ENCODE measurements at regions not wholly inside any gene's neighbourhood (a gene's known extent, or its start where the extent isn't known, plus 50 kb on each side); places are given as distances from the start of the nearest gene placed in this dataset.
"Not testable (repeated sequence)": the region's sequence is repeated elsewhere in the genome, so short reads cannot be mapped to it uniquely, and the experiment has no call there.

DNA sequence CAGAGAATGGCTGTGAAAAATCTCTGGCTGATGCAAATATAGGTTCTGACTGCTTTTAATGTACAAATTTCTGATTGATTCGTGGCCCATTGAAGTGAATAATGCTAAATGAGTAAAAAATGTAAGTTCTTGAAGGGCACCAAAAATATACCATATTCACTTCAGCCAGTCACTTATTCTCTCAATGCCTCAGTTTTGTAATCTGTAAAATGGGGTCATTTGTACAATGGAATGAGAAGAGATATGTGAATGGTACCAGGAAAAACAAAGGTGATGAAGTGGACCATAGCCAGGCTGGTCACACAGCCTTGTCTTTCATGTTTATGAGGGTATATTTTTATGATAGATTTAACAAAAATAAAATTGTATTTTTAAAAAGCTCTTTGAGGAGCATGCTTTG lies 441.2 kb upstream of the NR3C2 start:
- no peak for FAIRE-seq

DNA sequence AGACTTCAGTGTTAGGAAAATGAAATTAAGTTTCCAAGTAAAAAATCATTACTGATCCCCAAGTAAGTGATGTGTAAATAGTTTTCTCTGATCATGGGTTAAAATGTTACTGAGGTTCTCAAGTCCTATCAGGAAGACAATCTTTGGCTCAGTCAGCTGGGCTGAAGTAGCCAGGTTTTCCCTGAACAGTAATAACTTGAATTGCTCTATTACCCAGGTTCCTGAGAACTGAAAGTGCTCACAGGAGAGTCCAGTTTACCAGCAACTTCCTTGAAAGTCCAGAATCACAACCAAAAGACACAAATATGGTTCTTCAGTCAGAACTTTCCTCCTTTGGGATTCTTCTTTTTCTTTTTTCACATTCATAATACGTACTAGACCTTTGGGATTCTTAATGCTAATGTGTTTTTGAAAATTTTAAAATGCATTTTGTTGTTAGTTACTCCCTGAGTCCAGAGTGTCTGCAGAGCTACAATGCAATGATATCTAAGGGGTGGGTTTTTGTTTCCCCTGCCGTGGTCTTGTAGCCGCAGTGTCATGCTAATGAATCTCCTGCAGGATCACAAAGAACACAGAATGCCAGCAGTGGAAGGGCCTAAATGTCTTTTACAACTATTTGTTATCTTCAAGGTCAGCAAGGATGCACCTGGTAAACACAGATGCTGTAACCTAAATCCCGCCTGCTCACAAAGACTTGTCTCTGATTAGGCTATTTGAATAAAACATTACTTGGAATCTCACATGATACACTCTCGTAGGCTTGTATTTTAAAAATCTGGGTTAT lies 439.8 kb upstream of the NR3C2 start:
- FAIRE-seq (no peak), DNase-seq (ENCODE audit: low spot score) (no peak)

More for the DNA sequence above, 441.2 kb upstream of the NR3C2 start:
- DNase-seq (ENCODE audit: low spot score) = no peak

- FAIRE-seq (no peak), DNase-seq (ENCODE audit: low spot score) (no peak)
Measured at GRCh38 chr4:148874331-148874730, 432.1 kb upstream of the NR3C2 start.

DNA sequence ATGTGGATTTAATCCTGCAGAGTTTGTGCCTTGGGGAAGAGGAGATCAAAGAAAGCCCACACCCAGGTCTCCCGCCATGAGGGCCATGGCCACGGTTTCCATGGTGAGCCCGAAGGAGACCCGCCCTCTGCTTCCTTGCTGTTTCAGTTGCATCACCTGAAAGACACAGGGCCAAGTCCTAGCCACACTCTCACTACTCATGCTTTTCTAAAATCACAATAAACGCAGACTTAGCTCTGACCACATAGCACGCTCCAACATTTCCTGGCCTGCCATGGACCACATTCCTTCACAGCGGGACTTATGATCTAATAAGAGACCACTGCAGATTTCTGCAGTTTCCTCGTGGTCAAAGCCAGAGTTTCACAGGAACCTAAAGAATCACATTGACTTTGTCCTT lies 426.0 kb upstream of the NR3C2 start:
- FAIRE-seq (no peak), DNase-seq (ENCODE audit: low spot score) (no peak)

- FAIRE-seq = no peak
Measured at GRCh38 chr4:148866666-148867065, 424.5 kb upstream of the NR3C2 start.

DNA sequence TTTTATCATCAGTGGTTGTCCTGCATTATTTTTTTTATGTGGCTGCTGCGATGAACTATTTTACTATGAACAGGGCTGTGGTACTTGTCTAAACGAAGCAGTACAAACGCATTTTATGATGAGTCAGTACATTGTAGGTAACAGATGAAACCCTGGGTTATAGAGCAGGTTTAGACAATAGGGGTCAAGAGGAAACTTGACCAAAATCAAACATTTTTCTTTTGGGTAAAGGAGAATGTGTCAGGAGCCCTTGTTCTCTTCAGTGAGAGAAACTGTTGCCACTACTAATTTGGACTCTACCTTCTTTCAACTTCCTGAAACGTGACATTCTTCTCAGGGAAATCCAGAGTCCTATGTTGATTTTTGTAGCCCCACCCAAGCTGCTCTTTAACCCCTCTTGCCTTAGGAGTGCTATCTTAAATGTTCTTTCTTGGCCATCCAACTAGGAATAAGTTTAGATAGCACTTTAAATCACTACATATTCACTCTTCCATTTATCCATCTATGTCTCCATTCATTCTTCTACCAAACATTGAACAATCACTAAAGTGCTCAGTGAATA lies 415.8 kb upstream of the NR3C2 start:
- FAIRE-seq (no peak), DNase-seq (ENCODE audit: low spot score) (no peak)

More at GRCh38 chr4:148866666-148867065, 424.5 kb upstream of the NR3C2 start:
- no peak for DNase-seq (ENCODE audit: low spot score)

- no peak for FAIRE-seq
- DNase-seq (ENCODE audit: low spot score) = no peak
Measured at GRCh38 chr4:148857239-148857972, 415.2 kb upstream of the NR3C2 start.

DNA sequence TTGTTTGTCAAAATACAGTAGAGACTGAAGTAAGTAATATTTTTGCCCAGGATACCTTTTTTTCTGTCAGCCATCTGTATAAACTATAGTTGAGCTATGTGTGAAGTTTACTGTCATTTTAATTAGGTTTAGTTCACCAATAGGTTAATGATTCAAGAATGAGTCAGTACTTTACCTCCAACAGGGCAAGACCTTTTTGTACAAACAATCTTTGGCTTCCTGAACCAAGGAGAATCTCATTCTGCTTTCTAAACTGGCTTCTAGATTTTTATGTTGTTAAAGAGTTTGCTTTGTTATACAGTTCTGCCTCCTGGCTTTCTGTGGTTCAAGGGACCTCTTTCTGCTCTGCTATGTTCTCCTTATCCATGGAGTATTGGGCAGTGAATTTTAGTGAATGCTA lies 412.0 kb upstream of the NR3C2 start:
- FAIRE-seq (no peak), DNase-seq (ENCODE audit: low spot score) (no peak)

GRCh38 chr4:148852092-148852699 lies 410.0 kb upstream of the NR3C2 start:
- FAIRE-seq = no peak
- DNase-seq (ENCODE audit: low spot score) = no peak

DNA sequence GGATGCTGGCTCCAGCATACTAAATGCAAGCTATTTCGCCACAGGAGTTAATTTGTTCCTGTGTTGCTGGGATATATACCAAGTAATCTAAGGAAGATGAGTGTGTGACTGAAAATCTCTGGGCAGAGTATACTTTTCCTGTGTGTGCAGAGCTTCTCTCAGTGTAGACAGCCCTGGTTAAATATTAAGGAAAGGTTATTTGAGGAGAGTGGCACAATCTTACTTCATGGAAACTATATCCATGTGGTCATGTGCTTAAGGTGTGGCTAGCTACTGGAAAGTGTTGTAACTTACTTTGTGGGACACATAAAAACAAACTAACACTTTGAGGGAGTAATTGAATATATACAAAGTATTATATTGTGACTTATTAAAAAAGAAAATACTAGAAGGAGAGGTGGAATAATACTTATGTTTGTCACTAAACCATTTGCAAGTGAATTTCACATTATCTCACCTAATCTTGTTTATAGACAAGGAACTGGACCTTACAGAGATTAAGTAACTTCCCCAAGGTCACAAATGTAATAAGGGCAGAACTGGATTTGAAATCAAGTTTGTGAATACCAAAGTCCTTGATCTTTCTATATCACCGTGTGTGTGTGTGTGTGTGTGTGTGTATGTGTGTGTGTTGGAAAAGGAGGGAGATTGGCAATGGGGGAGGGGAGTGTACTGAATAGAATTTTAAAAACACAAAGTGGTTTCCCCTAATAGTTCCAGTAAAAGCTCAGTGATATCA lies 408.2 kb upstream of the NR3C2 start:
- FAIRE-seq (no peak), DNase-seq (ENCODE audit: low spot score) (no peak)

- FAIRE-seq (no peak), DNase-seq (ENCODE audit: low spot score) (no peak)
Measured at GRCh38 chr4:148849581-148849980, 407.4 kb upstream of the NR3C2 start.

DNA sequence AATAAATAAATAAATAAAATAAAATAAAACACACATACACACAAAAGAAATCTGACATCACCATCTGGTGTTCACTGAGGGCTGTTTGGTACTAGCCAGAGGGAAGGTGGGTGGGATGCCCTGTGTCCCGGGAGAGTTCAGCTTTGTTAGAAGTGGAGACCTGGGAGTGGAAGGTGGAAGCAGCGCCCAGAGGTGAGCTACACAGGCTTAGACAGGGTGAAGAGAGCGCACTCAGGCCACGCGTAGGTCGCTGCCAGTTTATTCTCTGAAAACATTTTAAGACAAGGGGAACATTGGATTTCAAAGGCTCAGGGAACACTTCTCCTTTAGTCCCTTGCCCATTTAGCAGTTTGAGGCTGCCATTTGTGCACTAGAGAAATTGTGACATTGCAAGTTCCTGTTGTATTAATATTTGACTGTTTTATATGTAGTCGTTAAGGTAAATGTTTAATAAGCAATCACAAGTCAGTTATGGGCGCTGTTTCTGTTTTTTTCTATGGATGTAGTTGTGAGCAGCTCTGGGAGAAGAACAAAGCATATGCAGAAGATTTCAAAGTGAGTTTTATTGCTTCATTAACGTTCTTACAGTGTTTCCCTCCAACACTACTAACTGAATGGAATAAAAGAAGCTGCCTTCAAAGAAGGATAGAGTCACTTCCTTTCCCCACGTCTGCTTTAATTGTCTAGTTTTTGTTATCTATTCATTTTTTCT lies 405.5 kb upstream of the NR3C2 start:
- no peak for DNase-seq (ENCODE audit: low spot score)
- no peak for FAIRE-seq

DNA sequence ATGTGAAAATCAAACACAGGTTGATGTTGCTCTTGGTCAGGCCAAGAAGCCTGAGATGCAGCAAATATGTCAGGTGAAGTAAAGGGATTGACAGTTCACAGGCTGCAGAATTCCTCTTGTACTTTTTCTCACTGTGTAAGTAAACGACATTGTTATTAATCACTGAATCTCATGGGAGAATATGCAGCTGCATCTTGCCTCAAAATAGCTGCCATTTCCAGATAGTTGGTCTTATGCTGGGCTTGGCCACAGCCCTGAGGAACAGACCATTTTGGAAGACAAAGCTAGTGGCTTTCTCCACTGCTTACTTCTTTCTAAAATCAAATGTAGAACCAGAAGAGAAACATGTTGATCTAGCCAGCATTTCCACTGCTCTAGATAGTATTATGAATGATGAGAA lies 403.4 kb upstream of the NR3C2 start:
- FAIRE-seq (no peak), DNase-seq (ENCODE audit: low spot score) (no peak)

- FAIRE-seq = no peak
- no peak for DNase-seq (ENCODE audit: low spot score)
Measured at GRCh38 chr4:148843625-148844024, 401.4 kb upstream of the NR3C2 start.

DNA sequence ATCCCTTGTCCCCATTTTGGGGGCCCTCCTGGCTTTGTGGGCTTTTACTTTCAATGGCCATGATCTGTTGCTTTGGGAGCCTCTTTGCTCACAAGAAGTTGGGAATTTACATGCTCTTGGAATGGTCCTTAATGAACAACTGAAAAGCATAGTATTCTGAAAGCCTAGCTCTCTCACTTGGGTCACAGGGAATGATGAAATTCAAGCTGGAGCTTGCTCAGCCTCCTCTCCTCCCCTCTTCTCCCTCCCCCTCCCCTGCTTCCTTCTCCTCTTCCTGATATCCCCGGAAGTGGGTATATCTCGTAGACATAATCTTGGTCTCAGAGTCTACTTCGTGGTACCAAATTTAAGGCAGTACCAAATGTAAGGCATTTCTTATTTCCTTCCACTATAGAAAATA lies 400.6 kb upstream of the NR3C2 start:
- FAIRE-seq (no peak), DNase-seq (ENCODE audit: low spot score) (no peak)

- DNase-seq (ENCODE audit: low spot score); FAIRE-seq: not testable (repeated sequence)
Measured at GRCh38 chr4:148837571-148837970, 395.4 kb upstream of the NR3C2 start.

DNA sequence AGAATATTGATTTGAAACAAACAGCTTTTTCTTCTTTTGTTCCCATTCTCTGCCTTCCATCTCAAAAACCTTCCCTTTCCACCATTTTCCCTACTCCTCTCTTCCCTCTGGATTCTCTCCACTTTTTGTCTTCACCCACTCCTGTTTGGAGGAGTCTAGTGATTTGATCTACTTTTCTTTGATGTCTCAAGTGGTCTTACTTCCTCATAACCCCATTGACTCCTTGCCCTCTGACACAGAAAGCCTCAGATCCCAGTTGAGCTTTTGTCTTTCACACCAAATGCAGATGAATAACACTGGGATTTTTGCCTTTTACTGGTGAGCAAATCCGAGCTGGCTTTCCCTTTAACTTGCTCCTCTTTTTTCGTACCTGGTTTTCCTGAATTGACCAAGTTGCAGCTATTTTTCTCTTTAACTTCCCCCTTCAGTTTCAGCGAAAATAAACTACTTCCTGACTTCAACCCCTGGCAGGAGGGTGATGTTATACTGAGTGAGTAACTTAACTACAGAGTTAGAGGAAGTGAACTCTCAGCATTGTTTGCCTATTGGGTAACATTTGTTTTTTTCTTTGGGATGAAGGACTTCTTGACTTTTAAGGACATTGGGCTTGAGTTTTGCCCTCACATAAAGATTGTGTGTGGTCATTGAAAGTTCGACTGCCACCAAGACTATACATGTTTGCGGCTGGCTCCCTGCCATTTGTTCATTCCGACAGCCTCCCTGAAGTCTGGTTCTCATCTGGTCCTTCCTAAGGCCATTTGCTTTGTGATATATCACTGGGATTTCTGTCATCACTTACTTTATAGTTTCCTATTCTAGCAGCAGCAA lies 392.8 kb upstream of the NR3C2 start:
- FAIRE-seq (no peak), DNase-seq (ENCODE audit: low spot score) (no peak)

DNA sequence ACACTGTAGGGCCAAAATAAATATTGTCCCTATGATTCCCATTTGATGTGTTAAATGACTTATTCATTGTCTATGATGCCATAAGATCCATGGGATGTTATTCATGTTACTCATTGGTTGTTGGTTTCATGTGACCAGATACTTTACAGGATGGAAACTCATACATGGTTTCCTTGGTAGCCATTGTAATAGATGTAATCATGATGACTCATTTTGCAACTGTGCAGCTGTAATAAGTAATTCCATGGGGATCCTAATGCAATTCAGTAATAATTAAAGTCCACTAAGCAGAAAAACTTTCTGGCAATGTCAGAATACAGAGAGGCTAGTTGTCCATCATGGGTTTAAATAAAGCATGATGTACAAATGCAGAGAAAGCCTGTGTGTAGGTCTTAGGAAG lies 389.7 kb upstream of the NR3C2 start:
- FAIRE-seq (peak; percentile 37), DNase-seq (ENCODE audit: low spot score) (peak; percentile 25)

DNA sequence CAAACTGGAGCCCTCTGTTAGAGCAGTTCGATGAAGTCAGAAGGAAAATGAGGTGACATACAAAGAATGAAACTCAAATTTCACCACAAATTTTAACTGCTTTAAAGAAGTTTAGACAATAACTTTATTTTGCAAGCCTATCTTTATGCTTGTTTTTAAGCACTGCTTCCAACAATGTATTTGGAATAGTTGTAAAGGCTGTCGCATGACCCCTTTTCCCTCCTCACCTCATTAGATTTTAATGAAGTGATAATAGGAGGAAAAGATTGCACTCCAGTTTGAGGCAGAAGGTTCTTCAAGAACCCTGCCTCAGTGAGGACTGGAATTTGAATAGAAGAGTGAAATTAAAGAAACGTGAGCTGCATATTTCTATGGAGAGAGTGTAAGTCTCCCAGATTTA lies 386.1 kb upstream of the NR3C2 start:
- DNase-seq (ENCODE audit: low spot score) (no peak), FAIRE-seq (no peak)

- FAIRE-seq (no peak), DNase-seq (ENCODE audit: low spot score) (no peak)
Measured at GRCh38 chr4:148827781-148828180, 385.6 kb upstream of the NR3C2 start.

Data from urothelium cell line (cell line).